Stimulated activated naive CD4-positive, alpha-beta T cell (primary cell): ENCODE measurements at regions not wholly inside any gene's neighbourhood (a gene's known extent, or its start where the extent isn't known, plus 50 kb on each side); places are given as distances from the start of the nearest gene placed in this dataset.

Experiments used
- DNase-seq, 6 experiments: peaks; one replicate each; lab custom pipeline; 2025; lab: John Stamatoyannopoulos, UW

- no peak for DNase-seq
Observed at GRCh38 chr4:96681218-96681617, 841.3 kb downstream of the PDHA2 start.

- no peak for DNase-seq
Observed at GRCh38 chr4:96685691-96686090, 845.8 kb downstream of the PDHA2 start.

- no peak for DNase-seq
Observed at GRCh38 chr4:96691521-96691920, 851.6 kb downstream of the PDHA2 start.

- no peak for DNase-seq
Observed at GRCh38 chr4:96698831-96699230, 858.9 kb downstream of the PDHA2 start.

- DNase-seq = no peak
Observed at GRCh38 chr4:96703265-96703664, 863.4 kb downstream of the PDHA2 start.

- DNase-seq = no peak
Observed at GRCh38 chr4:96708766-96709165, 868.9 kb downstream of the PDHA2 start.

- no peak for DNase-seq
Observed at GRCh38 chr4:96713271-96713850, 873.5 kb downstream of the PDHA2 start.

GRCh38 chr4:96729641-96730040 lies 889.7 kb downstream of the PDHA2 start:
- no peak for DNase-seq

- no peak for DNase-seq
Observed at GRCh38 chr4:96730432-96730831, 890.5 kb downstream of the PDHA2 start.

- DNase-seq = no peak
Observed at GRCh38 chr4:96736352-96736889, 896.5 kb downstream of the PDHA2 start.

GRCh38 chr4:96739101-96739500 lies 899.2 kb downstream of the PDHA2 start:
- DNase-seq = no peak

GRCh38 chr4:96742332-96743014 lies 902.6 kb downstream of the PDHA2 start:
- DNase-seq = no peak

- no peak for DNase-seq
Observed at GRCh38 chr4:96744676-96745075, 904.8 kb downstream of the PDHA2 start.

- no peak for DNase-seq
Observed at GRCh38 chr4:96753216-96753615, 913.3 kb downstream of the PDHA2 start.

GRCh38 chr4:96755569-96756484 lies 915.9 kb downstream of the PDHA2 start:
- DNase-seq = no peak

- no peak for DNase-seq
Observed at GRCh38 chr4:96756584-96756983, 916.7 kb downstream of the PDHA2 start.

- DNase-seq = no peak
Observed at GRCh38 chr4:96763546-96763945, 923.7 kb downstream of the PDHA2 start.

GRCh38 chr4:96766359-96766758 lies 926.5 kb downstream of the PDHA2 start:
- DNase-seq = no peak

- no peak for DNase-seq
Observed at GRCh38 chr4:96767815-96768480, 928.1 kb downstream of the PDHA2 start.

- DNase-seq = no peak
Observed at GRCh38 chr4:96775501-96775900, 935.6 kb downstream of the PDHA2 start.

- no peak for DNase-seq
Observed at GRCh38 chr4:96776920-96777527, 937.1 kb downstream of the PDHA2 start.

- DNase-seq = no peak
Observed at GRCh38 chr4:96784336-96784735, 944.4 kb downstream of the PDHA2 start.
